Endodermal cell (in vitro differentiated cells): ENCODE measurements at regions not wholly inside any gene's neighbourhood (a gene's known extent, or its start where the extent isn't known, plus 50 kb on each side); places are given as distances from the start of the nearest gene placed in this dataset.
"Not testable (repeated sequence)": the region's sequence is repeated elsewhere in the genome, so short reads cannot be mapped to it uniquely, and the experiment has no call there.

Source experiments
- DNase-seq: peaks from one replicate; pipeline ENCODE4 v3.0.0-alpha.2; 2017
- H3K27ac ChIP-seq: 2 replicates; pipeline ENCODE4 v1.5.1; 2013; ENCODE audit warnings: mild to moderate bottlenecking, low read depth, low read length, moderate library complexity
- H3K27me3 ChIP-seq: 2 replicates; pipeline ENCODE4 v1.6.1; 2013; ENCODE audit warnings: mild to moderate bottlenecking, low read length, moderate library complexity; ENCODE audit not compliant: insufficient read depth, control insufficient read depth, poor library complexity, severe bottlenecking
- H3K36me3 ChIP-seq: 2 replicates; pipeline ENCODE4 v1.7.0; 2013; ENCODE audit warnings: mild to moderate bottlenecking, low read length, moderate library complexity; ENCODE audit not compliant: control insufficient read depth, insufficient read depth
- H3K4me1 ChIP-seq: one replicate; pipeline ENCODE4 v1.7.0; 2013; ENCODE audit warnings: low read length; ENCODE audit not compliant: control insufficient read depth, insufficient read depth
- H3K4me3 ChIP-seq: 2 replicates; pipeline ENCODE4 v1.5.1; 2013; ENCODE audit warnings: mild to moderate bottlenecking, low read length, moderate library complexity
- H3K9ac ChIP-seq: 2 replicates; pipeline ENCODE4 v1.6.1; 2013; ENCODE audit warnings: mild to moderate bottlenecking, low read length, moderate library complexity; ENCODE audit not compliant: poor library complexity, severe bottlenecking; ENCODE audit errors: extremely low read depth
- H3K9me3 ChIP-seq: 2 replicates; pipeline ENCODE4 v1.6.1; 2013; ENCODE audit warnings: mild to moderate bottlenecking, low read length, moderate library complexity; ENCODE audit not compliant: control insufficient read depth
- H3K27ac Mint-ChIP-seq: 2 replicates; pipeline ENCODE4 v1.8.0; 2020; ENCODE audit warnings: mixed read lengths
- H3K27me3 Mint-ChIP-seq: 2 replicates; pipeline ENCODE4 v1.8.0; 2021; ENCODE audit warnings: mild to moderate bottlenecking, mixed read lengths; ENCODE audit not compliant: insufficient read depth
- H3K36me3 Mint-ChIP-seq: 2 replicates; pipeline ENCODE4 v1.8.0; 2020; ENCODE audit warnings: low read depth, mixed read lengths
- H3K4me1 Mint-ChIP-seq: 2 replicates; pipeline ENCODE4 v1.8.0; 2020; ENCODE audit warnings: mixed read lengths
- H3K4me3 Mint-ChIP-seq: 2 replicates; pipeline ENCODE4 v1.8.0; 2020; ENCODE audit warnings: mild to moderate bottlenecking, moderate library complexity, mixed read lengths
- H3K9me3 Mint-ChIP-seq: 2 replicates; pipeline ENCODE4 v1.8.0; 2020; ENCODE audit warnings: mild to moderate bottlenecking, mixed read lengths
- WGBS, 2 experiments: methylation state at CpG; one replicate each; pipeline versions ENCODE4 v1.1.5 to v1.1.7; 2013; ENCODE audit warnings: missing lambda C conversion rate in 2 of 2, mixed read lengths in 1 of 2; ENCODE audit not compliant: insufficient coverage in 1 of 2, insufficient read length in 1 of 2; 5-methylcytosine and 5-hydroxymethylcytosine counted together

DNA sequence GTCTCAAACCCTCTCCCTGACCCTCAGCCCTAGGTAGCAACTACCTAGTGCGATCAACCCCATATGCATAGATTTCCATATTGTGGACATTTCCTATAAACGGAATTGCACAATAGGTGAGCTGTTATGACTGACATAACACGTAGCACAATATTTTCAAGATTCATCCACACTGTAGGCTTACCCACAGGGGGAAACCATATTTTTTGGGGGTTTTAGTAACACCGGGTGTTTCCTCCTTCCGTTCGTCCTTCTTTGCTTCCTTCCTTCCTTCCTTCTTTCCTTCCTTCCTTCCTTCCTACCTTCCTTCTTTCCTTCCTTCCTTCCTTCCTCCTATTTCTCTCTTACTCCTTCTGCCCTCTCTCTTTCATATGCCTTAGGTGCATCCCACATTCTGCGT, 524.2 kb downstream of the CWH43 start:
- H3K9ac ChIP-seq, H3K4me1 ChIP-seq, H3K27ac ChIP-seq, H3K36me3 ChIP-seq, H3K4me3 ChIP-seq, H3K27me3 ChIP-seq, H3K27ac Mint-ChIP-seq, H3K4me3 Mint-ChIP-seq, H3K4me1 Mint-ChIP-seq, H3K27me3 Mint-ChIP-seq: not testable (repeated sequence)
- peaks cover 17% of the 10 kb centered on the region for H3K36me3 Mint-ChIP-seq
- peaks cover 65% of the 10 kb centered on the region for H3K9me3 Mint-ChIP-seq
- peaks cover 53% of the 10 kb centered on the region for H3K9me3 ChIP-seq
- peak; percentile 27 for DNase-seq
- WGBS, 2 experiments = 81 to 88% methylated on average over 5 to 6 of the region's 7 CpGs

DNA sequence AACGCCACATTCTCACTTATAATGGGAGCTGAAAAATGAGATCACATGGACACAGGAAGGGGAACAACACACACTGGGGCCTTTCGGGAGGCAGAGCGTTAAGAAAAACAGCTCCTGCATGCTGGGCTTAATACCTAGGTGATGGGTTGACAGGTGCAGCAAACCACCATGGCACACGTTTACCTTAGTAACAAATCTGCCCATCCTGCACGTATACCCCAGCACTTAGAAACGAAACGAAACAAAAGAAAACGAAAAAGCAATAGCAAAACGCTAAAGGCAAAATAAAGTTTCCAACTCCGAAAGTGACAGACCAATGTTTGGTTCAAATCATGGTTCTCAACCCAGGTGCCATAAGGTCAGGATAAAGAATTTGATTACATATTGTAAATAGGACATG, 525.3 kb downstream of the CWH43 start:
- Histone ChIP-seq H3K9me3 (peaks cover 55% of the 10 kb centered on the region), H3K4me3 (peak overlapping the region; percentile 3)
- H3K4me1 Mint-ChIP-seq, H3K4me1 ChIP-seq, H3K9ac ChIP-seq, H3K27ac Mint-ChIP-seq, H3K27ac ChIP-seq, H3K4me3 Mint-ChIP-seq, H3K27me3 Mint-ChIP-seq, H3K36me3 ChIP-seq, H3K27me3 ChIP-seq: not testable (repeated sequence)
- peaks cover 17% of the 10 kb centered on the region for H3K36me3 Mint-ChIP-seq
- H3K9me3 Mint-ChIP-seq = peaks cover 72% of the 10 kb centered on the region
- peak; percentile 41 for DNase-seq
- WGBS, 2 experiments = 77 to 82% methylated on average over 9 to 10 of the region's 10 CpGs

DNA sequence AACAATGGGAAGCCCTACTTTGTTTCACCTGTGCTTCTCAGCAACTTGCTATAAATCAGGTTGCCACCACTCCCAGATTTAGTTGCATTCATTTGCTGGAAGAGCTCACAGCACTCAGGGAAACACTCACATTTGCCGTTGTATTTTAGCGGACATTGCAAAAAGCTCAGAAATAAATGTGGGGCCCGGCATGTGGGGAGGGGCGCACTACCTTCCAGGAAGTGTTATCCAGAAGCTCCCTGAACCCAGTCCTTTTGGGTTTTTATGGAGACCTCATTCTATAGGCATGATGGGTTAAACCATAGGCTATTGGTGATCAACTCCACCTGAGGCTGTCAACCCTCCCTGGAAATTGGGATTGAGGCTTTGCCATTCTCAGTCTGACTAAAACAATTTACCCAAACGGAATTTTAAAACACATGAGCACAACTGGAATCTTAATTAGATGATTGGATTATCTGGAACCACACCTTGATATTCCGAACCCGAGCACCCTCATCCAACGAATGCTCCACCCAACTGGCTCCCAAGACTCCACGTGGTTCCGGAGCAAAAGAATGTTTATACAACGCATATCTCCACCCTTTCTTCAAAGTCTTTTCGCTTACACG, 525.9 kb downstream of the CWH43 start:
- H3K27ac ChIP-seq, H3K4me1 ChIP-seq, H3K9ac ChIP-seq, H3K36me3 ChIP-seq, H3K4me3 Mint-ChIP-seq, H3K27ac Mint-ChIP-seq, H3K27me3 Mint-ChIP-seq, H3K27me3 ChIP-seq, H3K4me1 Mint-ChIP-seq: not testable (repeated sequence)
- WGBS, 2 experiments = 78 to 80% methylated on average over 11 to 13 of the region's 13 CpGs
- Mint-ChIP-seq H3K36me3 (peaks cover 17% of the 10 kb centered on the region), H3K9me3 (peaks cover 78% of the 10 kb centered on the region)
- Histone ChIP-seq H3K4me3 (peak overlapping the region; percentile 3), H3K9me3 (peaks cover 55% of the 10 kb centered on the region)
- DNase-seq = peak; percentile 41

DNA sequence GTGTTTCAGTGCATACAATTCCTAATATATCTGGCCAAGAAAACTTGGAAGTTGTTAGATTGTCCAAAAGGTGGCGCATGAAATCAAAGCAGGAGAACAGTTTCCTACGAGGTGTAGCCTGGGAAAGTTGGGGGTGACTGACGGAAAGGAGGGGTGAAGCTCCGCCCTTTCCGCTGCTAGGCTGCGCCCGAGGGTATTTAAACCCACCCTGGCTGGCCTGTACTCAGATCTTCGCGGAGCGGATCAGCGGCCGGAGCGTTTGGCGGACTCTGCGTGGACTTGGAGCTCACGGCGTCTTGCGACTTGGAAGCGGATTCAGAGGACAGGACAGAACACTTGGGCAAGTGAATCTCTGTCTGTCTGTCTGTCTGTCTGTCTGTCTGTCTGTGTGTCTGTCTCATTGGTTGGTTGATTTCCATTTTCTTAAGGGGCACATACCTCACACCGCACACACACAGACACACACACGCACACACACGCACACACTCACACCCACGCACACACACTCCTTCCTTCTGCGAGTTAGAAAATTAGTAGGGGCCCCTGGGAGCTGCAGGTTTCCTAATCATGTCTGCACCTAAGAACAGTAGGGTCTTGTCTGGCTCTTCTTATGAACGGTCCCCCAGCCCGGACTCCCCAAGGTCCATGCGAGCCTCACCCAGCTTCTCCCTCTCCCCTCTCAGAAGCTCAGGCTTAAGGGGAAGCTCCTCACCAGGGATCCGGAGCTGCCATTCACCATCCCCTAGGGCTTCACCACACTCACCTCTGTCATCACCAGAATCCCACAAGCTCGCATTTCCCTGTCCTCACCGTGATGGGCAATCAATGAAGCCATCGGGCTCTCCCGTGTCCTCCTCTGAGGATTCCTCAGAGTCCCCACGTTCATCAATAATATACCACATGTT, 526.8 kb downstream of the CWH43 start:
- H3K27ac Mint-ChIP-seq, H3K4me1 Mint-ChIP-seq, H3K9ac ChIP-seq, H3K4me3 Mint-ChIP-seq, H3K27ac ChIP-seq, H3K4me3 ChIP-seq, H3K4me1 ChIP-seq, H3K27me3 ChIP-seq, H3K36me3 ChIP-seq, H3K27me3 Mint-ChIP-seq: not testable (repeated sequence)
- Mint-ChIP-seq H3K9me3 (peaks cover 80% of the 10 kb centered on the region), H3K36me3 (peaks cover 17% of the 10 kb centered on the region)
- DNase-seq = peak; percentile 47
- WGBS, 2 experiments = 88 to 89% methylated on average over 30 to 33 of the region's 33 CpGs
- H3K9me3 ChIP-seq = peaks cover 55% of the 10 kb centered on the region

DNA sequence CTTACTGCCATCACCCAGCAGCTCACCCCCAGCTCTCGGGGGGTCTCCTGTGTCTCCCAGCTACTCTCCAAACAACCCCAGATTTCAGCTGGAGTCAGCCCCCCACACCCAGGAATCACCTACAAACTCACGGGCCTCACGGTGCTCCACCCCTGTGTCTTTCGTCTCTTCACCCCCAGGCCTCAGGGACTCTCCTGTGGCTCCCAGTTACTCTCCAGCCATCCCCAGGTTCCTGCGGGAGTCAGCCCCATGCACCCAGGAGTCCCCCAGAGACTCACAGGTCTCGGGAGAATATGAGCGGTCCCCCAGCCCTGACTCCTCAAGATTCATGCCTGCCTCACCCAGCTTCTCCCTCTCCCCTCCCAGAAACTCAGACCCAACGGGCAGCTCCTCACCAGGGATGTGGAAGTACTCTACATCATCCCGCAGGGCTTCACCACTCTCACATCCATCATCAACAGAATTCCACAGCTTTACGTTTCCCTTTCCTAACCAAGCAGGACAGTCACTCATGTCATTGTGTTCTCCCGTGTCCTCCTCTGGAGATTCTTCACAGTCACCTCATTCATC, 527.6 kb downstream of the CWH43 start:
- not testable (repeated sequence) for H3K27ac Mint-ChIP-seq, H3K27me3 Mint-ChIP-seq, H3K4me1 Mint-ChIP-seq, H3K4me3 ChIP-seq, H3K4me3 Mint-ChIP-seq, H3K4me1 ChIP-seq, H3K27ac ChIP-seq, H3K36me3 ChIP-seq, H3K9ac ChIP-seq, H3K27me3 ChIP-seq
- peaks cover 17% of the 10 kb centered on the region for H3K36me3 Mint-ChIP-seq
- peaks cover 84% of the 10 kb centered on the region for H3K9me3 Mint-ChIP-seq
- 50 to 80% methylated on average over 1 to 5 of the region's 11 CpGs for WGBS, 2 experiments
- peak; percentile 34 for DNase-seq
- H3K9me3 ChIP-seq = peaks cover 55% of the 10 kb centered on the region

DNA sequence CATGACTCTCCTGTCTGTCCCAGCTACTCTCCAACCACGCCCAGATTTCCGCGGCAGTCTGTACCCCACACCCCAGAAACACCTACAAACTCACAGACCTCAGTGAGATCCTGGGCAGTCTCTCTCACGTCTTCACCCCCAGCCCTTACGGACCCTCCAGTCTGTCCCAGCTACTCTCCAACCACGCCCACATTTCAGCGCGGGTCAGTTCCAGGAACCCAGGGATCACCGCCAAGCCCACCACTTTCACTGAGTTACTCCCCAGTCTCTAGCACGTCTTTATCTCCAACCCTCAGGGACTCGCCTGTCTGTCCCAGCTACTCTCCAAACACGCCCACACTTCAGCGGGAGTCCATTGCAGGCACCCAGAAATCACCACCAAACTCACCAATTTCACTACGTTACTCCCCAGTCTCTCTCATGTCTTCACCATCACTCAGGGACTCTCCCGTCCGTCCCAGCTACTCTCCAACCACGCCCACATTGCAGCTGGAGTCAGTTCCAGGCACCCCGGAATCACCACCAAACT, 528.2 kb downstream of the CWH43 start:
- not testable (repeated sequence) for H3K4me3 ChIP-seq, H3K4me1 Mint-ChIP-seq, H3K4me1 ChIP-seq, H3K27me3 Mint-ChIP-seq, H3K9ac ChIP-seq, H3K27ac ChIP-seq, H3K27ac Mint-ChIP-seq, H3K27me3 ChIP-seq, H3K4me3 Mint-ChIP-seq, H3K36me3 ChIP-seq
- peak; percentile 56 for DNase-seq
- Mint-ChIP-seq H3K9me3 (peaks cover 84% of the 10 kb centered on the region), H3K36me3 (peaks cover 17% of the 10 kb centered on the region)
- H3K9me3 ChIP-seq = peaks cover 55% of the 10 kb centered on the region
- 78 to 88% methylated on average over 7 to 11 of the region's 18 CpGs for WGBS, 2 experiments
